GM21423 (cell line): ENCODE measurements at regions not wholly inside any gene's neighbourhood (a gene's known extent, or its start where the extent isn't known, plus 50 kb on each side); places are given as distances from the start of the nearest gene placed in this dataset.
"Not testable (repeated sequence)": the region's sequence is repeated elsewhere in the genome, so short reads cannot be mapped to it uniquely, and the experiment has no call there.

Source experiments
- ATAC-seq: cut with Tn5 transposase; IDR thresholded peaks from one replicate; pipeline ENCODE4 v1.9.1; 2021; ENCODE audit warnings: mild to moderate bottlenecking, moderate library complexity; ENCODE audit not compliant: unreplicated experiment

DNA sequence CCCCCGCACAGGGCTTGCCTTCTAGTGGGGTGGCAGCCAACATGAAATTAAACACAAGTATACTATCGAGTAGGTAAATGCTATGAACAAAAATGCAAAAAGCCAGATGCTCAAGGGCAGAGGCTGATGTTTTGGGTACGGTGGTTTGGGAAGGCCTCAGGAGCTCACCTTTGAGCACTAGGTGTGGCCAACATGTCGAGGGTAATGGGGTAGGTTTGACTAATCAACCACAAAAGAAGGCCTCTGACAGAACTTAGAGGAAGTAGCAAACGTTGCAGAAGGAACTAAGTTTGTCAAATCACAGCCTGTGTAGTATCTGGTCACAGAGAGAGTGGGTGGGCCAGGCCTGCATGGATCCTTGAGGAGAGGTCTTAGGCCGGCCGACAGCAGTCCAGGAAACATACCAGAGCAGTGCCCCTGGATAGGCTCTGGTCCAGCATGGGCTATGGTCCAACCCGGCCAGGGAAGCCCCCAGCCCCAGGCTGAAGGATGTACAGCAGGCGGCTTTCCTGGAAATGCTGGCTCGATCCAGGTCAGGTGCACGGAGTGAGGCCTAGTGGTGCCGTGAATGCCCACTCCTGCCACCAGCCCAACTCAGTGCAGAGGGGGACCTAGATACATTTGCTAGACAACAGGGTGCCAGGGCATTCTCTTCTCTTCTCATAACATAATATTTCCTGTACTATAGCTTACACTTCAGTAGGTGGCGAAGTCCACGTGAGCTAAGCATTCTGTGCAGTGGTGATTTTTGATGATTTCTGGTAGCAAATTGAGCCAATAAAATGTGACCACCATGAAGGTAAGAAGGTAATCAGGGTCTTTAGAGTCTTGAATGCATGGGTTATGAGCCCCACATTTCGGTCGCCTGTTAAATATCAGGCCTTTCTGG is 56.3 kb upstream of the CD93 start:
- peak; percentile 67 for ATAC-seq

DNA sequence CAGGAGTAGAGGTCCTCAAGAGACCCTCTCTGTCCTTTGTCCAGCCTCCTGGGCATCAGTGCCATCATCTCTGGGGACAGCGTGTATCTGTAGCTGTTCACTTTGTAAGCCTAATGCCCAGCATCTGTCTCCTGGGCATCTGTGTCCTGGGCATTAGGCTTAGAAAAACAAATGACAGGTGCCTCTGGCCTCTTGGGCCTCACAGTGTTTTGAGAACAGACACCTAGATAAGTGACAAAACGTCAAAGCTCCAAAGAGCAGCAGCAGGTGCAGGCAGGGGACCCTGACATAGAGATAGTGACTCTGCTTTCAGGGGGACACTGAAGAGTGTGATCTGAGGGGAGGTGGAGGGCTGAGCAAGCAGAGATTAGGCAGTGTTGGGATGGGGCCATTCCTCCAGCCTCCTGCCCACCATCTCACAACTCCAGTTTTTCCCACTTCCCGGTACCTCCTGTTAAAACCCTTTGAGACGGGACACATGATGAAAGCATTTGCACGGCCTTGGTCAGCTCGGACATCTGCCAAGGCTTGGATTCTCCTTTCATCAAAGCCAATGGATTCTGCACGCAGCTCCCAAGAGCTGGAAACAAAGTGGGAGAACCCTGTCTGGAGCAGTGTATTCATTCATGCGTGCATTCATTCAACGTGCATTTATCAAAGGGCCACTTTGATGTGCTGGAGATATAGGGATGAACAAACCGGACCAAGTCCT is 55.5 kb upstream of the CD93 start:
- ATAC-seq = no peak

DNA sequence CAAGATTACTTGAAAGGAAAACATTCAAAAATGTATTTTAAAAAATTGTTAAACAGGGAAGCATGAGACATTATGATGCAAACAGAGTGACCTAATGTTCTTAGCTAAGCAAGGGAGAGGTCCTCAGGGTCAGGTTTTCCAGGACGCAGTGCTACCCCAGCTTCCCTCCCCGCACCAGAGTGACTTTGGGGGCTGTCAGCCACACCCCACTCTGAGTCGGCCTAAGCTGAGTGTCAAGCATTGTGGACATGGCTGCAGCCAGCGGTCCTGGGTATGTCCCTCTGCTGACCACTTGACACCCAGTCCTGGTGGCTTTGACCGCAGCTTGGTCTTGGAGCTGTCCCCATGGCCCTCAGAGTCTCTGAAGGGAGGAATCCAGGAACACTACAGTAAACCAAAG is 54.9 kb upstream of the CD93 start:
- no peak for ATAC-seq

DNA sequence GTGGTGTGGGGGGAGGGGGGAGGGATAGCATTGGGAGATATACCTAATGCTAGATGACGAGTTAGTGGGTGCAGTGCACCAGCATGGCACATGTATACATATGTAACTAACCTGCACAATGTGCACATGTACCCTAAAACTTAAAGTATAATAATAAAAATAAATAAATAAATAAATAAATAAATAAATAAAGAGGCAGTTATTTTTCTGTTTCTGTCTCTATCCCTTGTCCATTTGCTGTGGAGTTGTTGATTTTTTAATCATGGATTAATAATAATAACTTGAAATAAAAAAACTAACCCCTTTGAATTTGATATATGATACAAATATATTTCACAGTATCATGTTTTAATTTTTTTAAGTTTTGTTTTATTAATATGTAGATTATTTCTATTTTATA is 53.9 kb upstream of the CD93 start:
- ATAC-seq = not testable (repeated sequence)

DNA sequence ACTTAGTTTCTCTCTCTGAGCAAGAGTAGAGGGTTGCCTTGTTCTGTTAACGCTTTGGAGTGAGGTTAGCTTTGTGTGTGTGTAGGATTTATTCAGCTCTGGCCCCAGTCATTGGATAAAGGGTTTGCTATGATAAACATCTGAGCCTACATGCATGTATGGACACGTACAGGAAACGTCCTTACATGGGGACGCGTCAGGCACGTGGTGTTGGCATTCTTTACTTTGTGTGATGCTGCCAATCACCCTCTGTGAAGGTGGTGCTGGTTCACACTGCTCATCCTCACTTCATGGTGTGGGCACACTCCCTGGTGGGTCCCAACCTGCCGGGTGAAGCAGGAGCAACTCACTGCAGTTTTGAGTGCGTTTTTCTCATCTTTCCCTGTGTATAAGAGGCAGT is 53.4 kb upstream of the CD93 start:
- ATAC-seq = no peak

DNA sequence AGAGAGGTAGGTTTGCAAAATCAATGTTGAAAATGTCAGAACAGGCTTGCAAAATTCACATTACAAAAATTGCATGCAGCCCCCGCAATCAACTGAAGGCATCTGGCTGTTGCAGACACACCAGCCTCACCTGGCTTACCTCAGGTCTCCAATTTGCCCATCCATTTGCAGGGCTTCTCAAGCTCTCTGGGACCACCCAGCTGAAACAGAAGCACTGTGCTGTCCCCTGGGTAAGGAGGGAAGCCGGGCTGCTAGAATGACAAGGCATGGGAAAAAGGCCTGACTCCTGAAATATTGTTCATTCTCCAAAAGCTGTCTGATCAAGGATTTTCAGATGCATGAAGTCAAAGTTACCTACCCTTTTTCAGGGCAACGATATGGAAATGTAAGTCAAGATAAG is 52.6 kb upstream of the CD93 start:
- no peak for ATAC-seq

DNA sequence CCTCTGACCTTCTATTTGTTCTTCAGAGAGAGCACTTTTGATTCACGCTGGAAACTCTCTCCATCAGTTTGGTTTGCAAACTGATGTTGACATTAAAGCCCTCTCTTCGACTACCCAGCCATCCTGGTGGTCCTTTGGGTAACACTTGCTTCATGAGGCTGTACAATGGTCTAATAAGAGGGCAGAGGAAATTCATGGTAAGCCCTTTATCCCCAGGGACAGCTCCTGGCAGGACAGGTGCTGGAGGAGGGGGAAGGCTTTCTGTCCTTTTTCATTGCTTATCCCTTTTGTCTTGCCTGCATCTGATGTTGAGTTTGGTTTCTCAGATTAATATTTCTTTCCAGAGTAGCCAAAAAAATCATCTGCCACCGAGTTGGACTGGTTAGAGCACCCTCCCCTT is 52.1 kb upstream of the CD93 start:
- no peak for ATAC-seq

DNA sequence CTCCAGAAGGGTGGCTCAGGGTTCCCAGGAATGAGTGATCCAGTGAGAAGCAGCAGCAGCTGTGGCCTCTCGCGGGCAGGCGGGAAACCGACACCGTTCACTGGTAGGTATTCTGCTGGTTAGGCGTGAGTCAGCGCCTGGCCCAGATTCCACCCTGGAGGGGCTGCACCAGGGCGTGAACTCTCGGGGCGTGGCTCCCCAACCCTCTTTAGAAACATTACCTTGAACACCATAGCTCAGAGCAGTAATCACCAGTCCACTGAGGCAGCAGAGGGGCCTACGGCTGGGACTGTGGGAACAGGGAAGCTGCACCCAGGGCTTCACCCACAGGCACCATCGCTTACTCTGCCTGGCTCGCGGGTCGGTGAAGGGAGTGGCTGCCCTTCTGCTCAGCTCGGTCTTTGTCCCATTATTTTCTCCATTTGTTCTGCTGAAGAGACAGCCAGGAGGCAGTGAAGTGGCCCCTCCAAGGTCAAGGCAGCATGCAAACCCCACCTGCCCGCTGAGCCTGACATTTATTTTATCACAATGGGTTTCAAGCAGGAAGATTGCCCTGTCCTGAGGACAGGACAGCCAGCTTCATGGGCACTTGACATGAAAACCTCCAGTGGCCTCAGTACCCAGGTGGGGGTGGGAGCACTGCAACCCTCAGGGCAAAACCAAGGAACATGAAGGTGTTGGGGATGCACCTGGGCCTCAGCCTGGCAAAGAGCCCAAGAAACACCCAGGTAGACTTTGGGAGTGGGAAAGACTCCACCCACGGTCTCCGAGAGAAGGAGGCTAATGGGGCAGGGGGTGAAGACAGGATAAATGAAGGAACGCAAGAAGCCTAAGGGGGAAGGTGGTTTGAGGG is 51.0 kb upstream of the CD93 start:
- no peak for ATAC-seq

DNA sequence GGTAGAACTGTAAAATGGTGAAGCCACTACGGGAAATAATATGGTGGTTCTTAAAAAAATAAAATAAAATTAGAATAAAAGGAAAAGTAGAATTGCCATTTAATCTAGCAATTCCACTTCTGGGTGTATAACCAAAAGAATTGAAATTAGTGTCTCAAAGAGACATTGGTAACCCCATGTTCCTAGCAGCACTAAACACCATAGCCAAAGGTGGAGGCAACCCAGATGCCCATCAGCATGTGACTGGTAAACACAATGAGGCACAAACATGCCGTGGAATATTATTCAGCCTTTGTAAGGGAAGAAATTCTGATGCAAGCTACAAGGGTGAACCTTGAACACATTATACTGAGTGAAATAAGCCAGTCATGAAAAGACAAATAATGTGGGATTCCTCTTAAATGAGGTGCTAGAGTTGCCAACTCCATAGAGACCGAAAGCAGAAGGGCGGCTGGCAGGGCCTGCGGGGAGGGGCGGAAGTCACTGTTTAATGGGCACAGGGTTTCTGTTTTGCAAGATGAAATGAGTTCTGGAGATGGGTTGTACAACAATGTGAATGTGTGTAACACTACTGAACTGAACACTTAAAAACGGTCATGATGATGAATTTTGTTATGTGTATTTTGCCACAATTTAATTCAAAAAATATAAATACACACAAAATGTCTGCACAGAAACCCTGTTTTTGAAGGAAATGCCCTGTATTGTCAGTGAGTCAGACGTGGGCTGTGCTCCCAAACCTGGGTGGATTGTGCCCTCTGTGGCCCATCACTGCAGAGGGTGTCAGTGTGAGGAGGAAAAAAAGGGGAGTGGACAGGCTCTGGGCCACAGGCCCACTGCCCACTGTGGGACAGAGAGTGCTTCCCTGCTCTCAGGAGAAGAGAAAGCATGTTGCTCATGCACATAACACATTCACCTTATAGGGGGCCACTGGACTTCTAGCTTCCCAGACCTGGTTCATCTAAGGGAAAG is 49.6 kb upstream of the CD93 start:
- no peak for ATAC-seq
